HCT116 (cell line): ENCODE measurements at regions not wholly inside any gene's neighbourhood (a gene's known extent, or its start where the extent isn't known, plus 50 kb on each side); places are given as distances from the start of the nearest gene placed in this dataset.

Source experiments
- CTCF ChIP-seq, 3 experiments: fragments of 200-600 bp in 1 of 3; sonication (generic) in 1 of 3; IDR thresholded peaks in 2 of 3; conservative IDR thresholded peaks in 1 of 3; 2 replicates each; pipeline ENCODE4 v1.5.1; 2012 to 2017; ENCODE audit warnings: low read depth in 2 of 3, low read length in 2 of 3, antibody characterized with exemption in 1 of 3, borderline replicate concordance in 1 of 3, control low read depth in 1 of 3, mild to moderate bottlenecking in 1 of 3, mixed read lengths in 1 of 3, mixed run types in 1 of 3, moderate library complexity in 1 of 3; ENCODE audit not compliant: insufficient read depth in 1 of 3
- EGR1 ChIP-seq: IDR thresholded peaks from 2 replicates; pipeline ENCODE4 v1.6.1; 2012; ENCODE audit warnings: low read depth
- EZH2 ChIP-seq: fragments of 200-600 bp; sonication (generic); IDR thresholded peaks from 2 replicates; pipeline ENCODE4 v1.6.1; 2017; ENCODE audit warnings: antibody characterized with exemption, mixed run types
- EZH2phosphoT487 ChIP-seq: fragments of 200-600 bp; IDR thresholded peaks from 2 replicates; pipeline ENCODE4 v1.6.1; 2018; ENCODE audit warnings: antibody characterized with exemption, borderline replicate concordance
- JUND ChIP-seq: IDR thresholded peaks from 2 replicates; pipeline ENCODE4 v1.6.1; 2012
- POLR2A ChIP-seq: IDR thresholded peaks from 2 replicates; pipeline ENCODE4 v1.7.0; 2011; ENCODE audit warnings: borderline replicate concordance; ENCODE audit not compliant: insufficient read depth, insufficient read length; ENCODE audit errors: extremely low read depth
- POLR2AphosphoS5 ChIP-seq: IDR thresholded peaks from 2 replicates; pipeline ENCODE4 v1.6.1; 2011; ENCODE audit warnings: mild to moderate bottlenecking, low read depth, low read length, moderate library complexity
- RAD21 ChIP-seq: IDR thresholded peaks from 2 replicates; pipeline ENCODE4 v1.6.1; 2012; ENCODE audit warnings: low read depth, mild to moderate bottlenecking
- SIN3A ChIP-seq: IDR thresholded peaks from 2 replicates; pipeline ENCODE4 v1.6.1; 2012; ENCODE audit warnings: low read depth
- SRF ChIP-seq: IDR thresholded peaks from 2 replicates; pipeline ENCODE4 v1.6.1; 2012; ENCODE audit warnings: low read depth
- YY1 ChIP-seq: IDR thresholded peaks from 2 replicates; pipeline ENCODE4 v1.6.1; 2011; ENCODE audit warnings: low read length, low read depth, moderate library complexity, mild to moderate bottlenecking; ENCODE audit not compliant: insufficient replicate concordance; ENCODE audit errors: extremely low read depth
- ZFX ChIP-seq: fragments of 450-650 bp; IDR thresholded peaks from 2 replicates; pipeline ENCODE4 v1.6.1; 2017
- TF ChIP-seq, protein P1 (sequence below): IDR thresholded peaks from 2 replicates; pipeline ENCODE4 v1.6.1; 2011; ENCODE audit warnings: mild to moderate bottlenecking, low read length, moderate library complexity; ENCODE audit not compliant: insufficient replicate concordance; ENCODE audit errors: extremely low read depth
- TF ChIP-seq, protein P2 (sequence below): IDR thresholded peaks from 2 replicates; pipeline ENCODE4 v1.6.1; 2012

DNA sequence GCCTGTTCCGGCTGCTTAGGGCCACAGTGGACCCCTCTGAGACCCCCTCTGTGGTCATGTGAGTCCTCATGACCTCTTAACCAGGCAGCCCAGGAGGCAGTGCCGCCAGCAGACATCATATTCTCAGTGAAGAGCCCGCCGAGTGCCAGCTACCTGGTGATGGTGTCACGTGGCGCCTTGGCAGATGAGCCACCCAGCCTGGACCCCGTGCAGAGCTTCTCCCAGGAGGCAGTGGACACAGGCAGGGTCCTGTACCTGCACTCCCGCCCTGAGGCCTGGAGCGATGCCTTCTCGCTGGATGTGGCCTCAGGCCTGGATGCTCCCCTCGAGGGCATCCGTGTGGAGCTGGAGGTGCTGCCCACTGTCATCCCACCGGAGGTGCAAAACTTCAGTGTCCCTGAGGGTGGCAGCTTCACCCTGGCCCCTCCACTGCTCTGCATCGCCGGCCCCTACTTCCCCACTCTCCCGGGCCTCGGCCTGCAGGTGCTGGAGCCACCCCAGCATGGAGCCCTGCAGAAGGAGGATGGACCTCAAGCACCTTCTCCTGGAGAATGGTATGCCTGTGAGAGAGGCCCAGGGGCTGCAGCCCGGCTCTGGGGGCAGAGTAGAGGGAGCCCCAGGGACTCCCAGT, 176.1 kb downstream of the TBC1D2B start:
- TF ChIP-seq JUND = no peak
- TF ChIP-seq CTCF (IDR thresholded peaks at IDR 0.05 in 2 of 3, conservative IDR thresholded peaks at IDR 0.05 in 1 of 3; ENCODE audit: borderline replicate concordance in 1 of 3, insufficient read depth in 1 of 3, low read depth in 2 of 3, low read length in 2 of 3) = no peak
- TF ChIP-seq POLR2AphosphoS5 = no peak
- TF ChIP-seq, protein P1, sequence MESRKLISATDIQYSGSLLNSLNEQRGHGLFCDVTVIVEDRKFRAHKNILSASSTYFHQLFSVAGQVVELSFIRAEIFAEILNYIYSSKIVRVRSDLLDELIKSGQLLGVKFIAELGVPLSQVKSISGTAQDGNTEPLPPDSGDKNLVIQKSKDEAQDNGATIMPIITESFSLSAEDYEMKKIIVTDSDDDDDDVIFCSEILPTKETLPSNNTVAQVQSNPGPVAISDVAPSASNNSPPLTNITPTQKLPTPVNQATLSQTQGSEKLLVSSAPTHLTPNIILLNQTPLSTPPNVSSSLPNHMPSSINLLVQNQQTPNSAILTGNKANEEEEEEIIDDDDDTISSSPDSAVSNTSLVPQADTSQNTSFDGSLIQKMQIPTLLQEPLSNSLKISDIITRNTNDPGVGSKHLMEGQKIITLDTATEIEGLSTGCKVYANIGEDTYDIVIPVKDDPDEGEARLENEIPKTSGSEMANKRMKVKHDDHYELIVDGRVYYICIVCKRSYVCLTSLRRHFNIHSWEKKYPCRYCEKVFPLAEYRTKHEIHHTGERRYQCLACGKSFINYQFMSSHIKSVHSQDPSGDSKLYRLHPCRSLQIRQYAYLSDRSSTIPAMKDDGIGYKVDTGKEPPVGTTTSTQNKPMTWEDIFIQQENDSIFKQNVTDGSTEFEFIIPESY = no peak
- no peak for TF ChIP-seq YY1
- no peak for TF ChIP-seq EZH2
- no peak for TF ChIP-seq RAD21
- no peak for TF ChIP-seq SIN3A
- TF ChIP-seq EGR1 = no peak
- TF ChIP-seq ZFX = no peak
- no peak for TF ChIP-seq POLR2A
- TF ChIP-seq EZH2phosphoT487 = no peak
- TF ChIP-seq, protein P2, sequence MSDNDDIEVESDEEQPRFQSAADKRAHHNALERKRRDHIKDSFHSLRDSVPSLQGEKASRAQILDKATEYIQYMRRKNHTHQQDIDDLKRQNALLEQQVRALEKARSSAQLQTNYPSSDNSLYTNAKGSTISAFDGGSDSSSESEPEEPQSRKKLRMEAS = no peak
- TF ChIP-seq SRF = no peak
